ENCODE measurements at regions not wholly inside any gene's neighbourhood (a gene's known extent, or its start where the extent isn't known, plus 50 kb on each side); places are given as distances from the start of the nearest gene placed in this dataset.
A peak's percentile ranks its signal among the peaks of the same experiment; 100 is the strongest.

DNA sequence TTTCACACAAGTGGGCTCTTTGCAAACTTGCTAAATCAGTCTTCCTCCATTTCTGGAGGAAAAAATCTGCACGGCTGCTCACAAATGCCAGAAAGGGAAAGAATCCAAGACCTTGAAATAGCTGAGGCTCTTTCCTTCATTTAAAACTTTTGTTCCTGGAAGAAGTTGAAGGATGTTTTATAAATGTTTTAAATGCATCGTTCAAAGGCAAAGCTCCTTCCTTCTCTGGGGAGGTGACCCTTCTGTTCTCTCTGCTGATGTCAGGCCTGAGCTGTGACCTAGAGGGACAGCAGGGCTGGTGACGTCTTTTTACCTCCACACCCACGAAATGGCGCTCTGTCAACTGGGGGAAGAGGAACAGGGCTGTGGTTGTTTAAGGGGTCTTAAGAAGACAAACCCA lies 376.4 kb upstream of the ZNF507 start:
- WGBS (ENCODE audit: insufficient coverage): 50% methylated on average over 1 of the region's 5 CpGs
- no peak overlapping the region for H3K27ac ChIP-seq (ENCODE audit: low read depth, low read length)
- no peaks in the 10 kb centered on the region for H3K27me3 ChIP-seq (ENCODE audit: control insufficient read depth, insufficient read depth, low read length)
- no peak overlapping the region for H3K4me3 ChIP-seq (ENCODE audit: low read depth, low read length)
- peaks cover 2% of the 10 kb centered on the region for H3K4me1 ChIP-seq (ENCODE audit: control insufficient read depth, insufficient read depth, low read length)
- peak in 1 of 6 donors; percentile 69 for DNase-seq (ENCODE audit: low read depth in 4 of 6, low spot score in 6 of 6)
- H3K36me3 ChIP-seq (ENCODE audit: control insufficient read depth, insufficient read depth, low read length): no peaks in the 10 kb centered on the region
- no peaks in the 10 kb centered on the region for H3K9me3 ChIP-seq (ENCODE audit: control insufficient read depth, insufficient read depth, low read length)

DNA sequence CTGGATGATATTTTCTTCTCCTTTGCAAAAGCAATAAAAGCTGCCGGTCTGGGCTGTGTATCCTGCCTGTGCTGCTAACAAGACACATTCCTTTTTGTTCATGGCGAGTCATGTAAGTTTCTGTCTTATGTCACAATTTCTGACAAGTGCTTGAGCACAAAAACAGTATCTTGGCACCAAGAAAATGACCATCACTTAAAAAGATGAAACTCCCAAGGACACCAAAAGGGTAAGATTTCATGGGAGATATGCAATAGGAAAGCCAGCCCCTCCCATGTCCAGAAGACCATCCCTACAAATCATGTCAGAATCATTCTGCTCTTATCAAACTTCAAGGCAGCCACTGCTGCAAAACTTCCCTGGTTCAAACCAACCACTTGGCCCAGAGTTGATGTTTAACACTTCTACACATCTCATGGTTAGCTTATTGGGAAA lies 375.4 kb upstream of the ZNF507 start:
- H3K27ac ChIP-seq (ENCODE audit: low read depth, low read length): no peak overlapping the region
- no peaks in the 10 kb centered on the region for H3K9me3 ChIP-seq (ENCODE audit: control insufficient read depth, insufficient read depth, low read length)
- no peak overlapping the region for H3K4me3 ChIP-seq (ENCODE audit: low read depth, low read length)
- H3K4me1 ChIP-seq (ENCODE audit: control insufficient read depth, insufficient read depth, low read length): no peaks in the 10 kb centered on the region
- no peaks in the 10 kb centered on the region for H3K27me3 ChIP-seq (ENCODE audit: control insufficient read depth, insufficient read depth, low read length)
- no peak for DNase-seq (ENCODE audit: low read depth in 4 of 6, low spot score in 6 of 6)
- 80% methylated on average over 2 of the region's 2 CpGs for WGBS (ENCODE audit: insufficient coverage)
- H3K36me3 ChIP-seq (ENCODE audit: control insufficient read depth, insufficient read depth, low read length): no peaks in the 10 kb centered on the region

DNA sequence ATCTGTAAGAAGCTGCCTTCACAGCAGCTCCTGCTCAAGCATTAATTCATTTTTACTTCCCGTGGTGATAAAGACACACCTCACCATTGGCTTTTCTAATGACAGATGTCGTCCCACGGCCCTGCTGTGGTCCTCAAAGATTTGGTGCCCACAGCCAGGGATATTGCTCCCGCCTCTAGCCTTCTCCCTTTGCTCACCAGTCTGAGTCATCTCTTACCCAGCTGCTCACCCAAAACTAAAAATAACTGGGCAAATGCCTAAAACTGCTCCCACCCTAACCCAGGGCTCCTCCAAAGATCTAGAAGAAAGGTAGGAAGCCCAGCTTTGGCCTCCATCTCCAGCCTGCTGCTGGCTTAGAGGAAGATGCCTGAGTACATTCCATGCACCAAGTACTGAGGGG lies 371.1 kb upstream of the ZNF507 start:
- WGBS (ENCODE audit: insufficient coverage): 88% methylated on average over 4 of the region's 4 CpGs
- no peaks in the 10 kb centered on the region for H3K36me3 ChIP-seq (ENCODE audit: control insufficient read depth, insufficient read depth, low read length)
- H3K27me3 ChIP-seq (ENCODE audit: control insufficient read depth, insufficient read depth, low read length): no peaks in the 10 kb centered on the region
- H3K4me1 ChIP-seq (ENCODE audit: control insufficient read depth, insufficient read depth, low read length): no peaks in the 10 kb centered on the region
- H3K27ac ChIP-seq (ENCODE audit: low read depth, low read length): no peak overlapping the region
- DNase-seq (ENCODE audit: low read depth in 4 of 6, low spot score in 6 of 6): no peak
- H3K4me3 ChIP-seq (ENCODE audit: low read depth, low read length): no peak overlapping the region
- no peaks in the 10 kb centered on the region for H3K9me3 ChIP-seq (ENCODE audit: control insufficient read depth, insufficient read depth, low read length)

- WGBS (ENCODE audit: insufficient coverage): 100% methylated on average over 3 of the region's 4 CpGs
- Histone ChIP-seq H3K4me1 (ENCODE audit: control insufficient read depth, insufficient read depth, low read length) (no peaks in the 10 kb centered on the region), H3K36me3 (ENCODE audit: control insufficient read depth, insufficient read depth, low read length) (no peaks in the 10 kb centered on the region), H3K4me3 (ENCODE audit: low read depth, low read length) (no peak overlapping the region), H3K27ac (ENCODE audit: low read depth, low read length) (no peak overlapping the region), H3K9me3 (ENCODE audit: control insufficient read depth, insufficient read depth, low read length) (no peaks in the 10 kb centered on the region), H3K27me3 (ENCODE audit: control insufficient read depth, insufficient read depth, low read length) (no peaks in the 10 kb centered on the region)
- no peak for DNase-seq (ENCODE audit: low read depth in 4 of 6, low spot score in 6 of 6)
These were observed 370.5 kb upstream of the ZNF507 start for GRCh38 chr19:31974941-31975340.

DNA sequence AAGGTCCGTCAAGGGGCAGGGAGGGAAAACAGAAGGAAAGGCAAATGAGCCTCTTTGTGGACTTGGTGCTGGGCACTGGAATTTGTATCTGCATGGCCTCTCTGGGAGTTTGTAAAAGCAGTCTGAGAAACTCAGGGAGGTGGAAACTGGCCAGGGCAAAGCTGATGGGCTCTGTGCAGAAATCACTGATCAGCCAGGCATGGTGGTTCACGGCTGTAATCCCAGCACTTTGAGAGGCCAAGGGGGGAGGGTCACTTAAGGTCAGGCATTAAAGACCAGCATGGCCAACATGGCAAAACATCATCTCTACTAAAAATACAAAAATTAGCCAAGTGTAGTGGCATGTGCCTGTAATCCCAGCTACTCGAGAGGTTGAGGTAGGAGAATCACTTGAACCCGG lies 369.9 kb upstream of the ZNF507 start:
- Histone ChIP-seq H3K36me3 (ENCODE audit: control insufficient read depth, insufficient read depth, low read length) (no peaks in the 10 kb centered on the region), H3K9me3 (ENCODE audit: control insufficient read depth, insufficient read depth, low read length) (no peaks in the 10 kb centered on the region), H3K27ac (ENCODE audit: low read depth, low read length) (no peak overlapping the region), H3K27me3 (ENCODE audit: control insufficient read depth, insufficient read depth, low read length) (no peaks in the 10 kb centered on the region), H3K4me1 (ENCODE audit: control insufficient read depth, insufficient read depth, low read length) (no peaks in the 10 kb centered on the region), H3K4me3 (ENCODE audit: low read depth, low read length) (no peak overlapping the region)
- DNase-seq (ENCODE audit: low read depth in 4 of 6, low spot score in 6 of 6): no peak
- WGBS (ENCODE audit: insufficient coverage): 95% methylated on average over 2 of the region's 4 CpGs

DNA sequence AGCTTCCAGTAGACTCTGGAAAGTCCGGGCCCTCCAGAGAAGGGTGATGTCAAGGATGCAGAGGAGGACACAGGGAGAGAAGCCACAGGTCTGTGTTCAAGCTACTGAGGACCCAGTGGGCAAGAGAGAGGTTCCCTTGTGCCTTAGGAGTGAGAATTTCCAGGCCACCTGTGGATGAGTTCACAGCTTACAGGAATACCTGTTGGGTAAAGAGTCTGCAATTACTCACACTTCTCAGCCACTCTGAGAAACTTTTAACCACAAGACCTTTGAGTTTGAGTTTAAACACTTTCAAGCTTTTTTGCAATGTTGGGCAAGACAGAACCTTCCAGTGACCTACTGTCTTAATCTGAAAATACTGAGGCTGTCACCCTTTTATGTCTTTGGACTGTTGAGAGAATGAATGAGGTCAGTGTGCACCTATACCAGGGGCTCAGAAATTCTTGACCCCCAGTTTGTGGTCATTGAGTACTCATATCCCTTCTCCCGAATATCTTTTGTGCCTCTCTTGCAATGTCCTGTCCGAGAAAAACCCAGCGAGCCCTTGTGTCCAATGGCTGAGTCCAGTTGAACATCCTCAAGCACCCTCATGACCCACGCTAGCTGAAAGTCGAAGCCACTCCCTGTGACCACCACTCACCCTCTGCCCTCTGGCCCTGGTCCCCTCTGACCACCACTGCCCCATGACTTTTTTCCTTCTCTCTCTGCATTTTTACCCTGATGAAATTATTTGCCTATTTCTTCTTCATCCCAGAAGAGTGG lies 368.5 kb upstream of the ZNF507 start:
- no peak for DNase-seq (ENCODE audit: low read depth in 4 of 6, low spot score in 6 of 6)
- 94% methylated on average over 6 of the region's 6 CpGs for WGBS (ENCODE audit: insufficient coverage)
- H3K4me1 ChIP-seq (ENCODE audit: control insufficient read depth, insufficient read depth, low read length): no peaks in the 10 kb centered on the region
- no peak overlapping the region for H3K27ac ChIP-seq (ENCODE audit: low read depth, low read length)
- H3K9me3 ChIP-seq (ENCODE audit: control insufficient read depth, insufficient read depth, low read length): no peaks in the 10 kb centered on the region
- no peak overlapping the region for H3K4me3 ChIP-seq (ENCODE audit: low read depth, low read length)
- H3K36me3 ChIP-seq (ENCODE audit: control insufficient read depth, insufficient read depth, low read length): no peaks in the 10 kb centered on the region
- no peaks in the 10 kb centered on the region for H3K27me3 ChIP-seq (ENCODE audit: control insufficient read depth, insufficient read depth, low read length)

- no peaks in the 10 kb centered on the region for H3K4me1 ChIP-seq (ENCODE audit: control insufficient read depth, insufficient read depth, low read length)
- no peak overlapping the region for H3K27ac ChIP-seq (ENCODE audit: low read depth, low read length)
- no peaks in the 10 kb centered on the region for H3K27me3 ChIP-seq (ENCODE audit: control insufficient read depth, insufficient read depth, low read length)
- 69% methylated on average over 4 of the region's 5 CpGs for WGBS (ENCODE audit: insufficient coverage)
- no peaks in the 10 kb centered on the region for H3K9me3 ChIP-seq (ENCODE audit: control insufficient read depth, insufficient read depth, low read length)
- no peaks in the 10 kb centered on the region for H3K36me3 ChIP-seq (ENCODE audit: control insufficient read depth, insufficient read depth, low read length)
- DNase-seq (ENCODE audit: low read depth in 4 of 6, low spot score in 6 of 6): no peak
- no peak overlapping the region for H3K4me3 ChIP-seq (ENCODE audit: low read depth, low read length)
These were observed 366.0 kb upstream of the ZNF507 start for GRCh38 chr19:31979362-31979761.

GRCh38 chr19:31979949-31980670 lies 365.3 kb upstream of the ZNF507 start:
- no peaks in the 10 kb centered on the region for H3K36me3 ChIP-seq (ENCODE audit: control insufficient read depth, insufficient read depth, low read length)
- WGBS (ENCODE audit: insufficient coverage): 91% methylated on average over 12 of the region's 23 CpGs
- H3K4me3 ChIP-seq (ENCODE audit: low read depth, low read length): no peak overlapping the region
- H3K27ac ChIP-seq (ENCODE audit: low read depth, low read length): no peak overlapping the region
- H3K4me1 ChIP-seq (ENCODE audit: control insufficient read depth, insufficient read depth, low read length): no peaks in the 10 kb centered on the region
- no peaks in the 10 kb centered on the region for H3K27me3 ChIP-seq (ENCODE audit: control insufficient read depth, insufficient read depth, low read length)
- no peaks in the 10 kb centered on the region for H3K9me3 ChIP-seq (ENCODE audit: control insufficient read depth, insufficient read depth, low read length)
- DNase-seq (ENCODE audit: low read depth in 4 of 6, low spot score in 6 of 6): peak in 1 of 6 donors; percentile 34

DNA sequence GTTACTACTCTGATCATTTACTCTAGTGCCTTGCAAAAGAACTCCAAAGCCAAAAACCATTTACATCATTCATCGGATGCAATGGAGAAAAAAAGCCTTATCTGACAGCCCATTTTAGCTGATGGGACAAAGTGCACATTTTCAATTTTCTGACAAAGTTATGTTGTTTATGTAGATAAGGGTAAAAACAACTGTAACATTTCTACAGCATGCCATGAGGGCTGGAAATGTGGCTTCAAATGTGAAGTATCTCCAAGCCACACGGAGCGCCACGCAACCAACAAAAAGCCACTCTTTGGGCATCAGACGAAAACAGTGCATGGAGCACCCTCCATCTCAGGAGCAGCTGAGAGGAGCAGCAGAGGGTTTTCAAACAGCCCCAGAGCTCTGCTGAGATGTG lies 364.6 kb upstream of the ZNF507 start:
- H3K4me3 ChIP-seq (ENCODE audit: low read depth, low read length): no peak overlapping the region
- no peaks in the 10 kb centered on the region for H3K27me3 ChIP-seq (ENCODE audit: control insufficient read depth, insufficient read depth, low read length)
- no peak overlapping the region for H3K27ac ChIP-seq (ENCODE audit: low read depth, low read length)
- peaks cover 3% of the 10 kb centered on the region for H3K9me3 ChIP-seq (ENCODE audit: control insufficient read depth, insufficient read depth, low read length)
- WGBS (ENCODE audit: insufficient coverage): 89% methylated on average over 3 of the region's 5 CpGs
- no peak for DNase-seq (ENCODE audit: low read depth in 4 of 6, low spot score in 6 of 6)
- H3K4me1 ChIP-seq (ENCODE audit: control insufficient read depth, insufficient read depth, low read length): no peaks in the 10 kb centered on the region
- no peaks in the 10 kb centered on the region for H3K36me3 ChIP-seq (ENCODE audit: control insufficient read depth, insufficient read depth, low read length)

- Histone ChIP-seq H3K27ac (ENCODE audit: low read depth, low read length) (no peak overlapping the region), H3K36me3 (ENCODE audit: control insufficient read depth, insufficient read depth, low read length) (no peaks in the 10 kb centered on the region), H3K4me1 (ENCODE audit: control insufficient read depth, insufficient read depth, low read length) (no peaks in the 10 kb centered on the region), H3K9me3 (ENCODE audit: control insufficient read depth, insufficient read depth, low read length) (peaks cover 3% of the 10 kb centered on the region), H3K27me3 (ENCODE audit: control insufficient read depth, insufficient read depth, low read length) (no peaks in the 10 kb centered on the region), H3K4me3 (ENCODE audit: low read depth, low read length) (no peak overlapping the region)
- DNase-seq (ENCODE audit: low read depth in 4 of 6, low spot score in 6 of 6): no peak
- 88% methylated on average over 1 of the region's 2 CpGs for WGBS (ENCODE audit: insufficient coverage)
These were observed 363.9 kb upstream of the ZNF507 start for GRCh38 chr19:31981545-31981944.

All from spinal cord (tissue), 9 donors.